ENCODE measurements at regions not wholly inside any gene's neighbourhood (a gene's known extent, or its start where the extent isn't known, plus 50 kb on each side); places are given as distances from the start of the nearest gene placed in this dataset.

DNA sequence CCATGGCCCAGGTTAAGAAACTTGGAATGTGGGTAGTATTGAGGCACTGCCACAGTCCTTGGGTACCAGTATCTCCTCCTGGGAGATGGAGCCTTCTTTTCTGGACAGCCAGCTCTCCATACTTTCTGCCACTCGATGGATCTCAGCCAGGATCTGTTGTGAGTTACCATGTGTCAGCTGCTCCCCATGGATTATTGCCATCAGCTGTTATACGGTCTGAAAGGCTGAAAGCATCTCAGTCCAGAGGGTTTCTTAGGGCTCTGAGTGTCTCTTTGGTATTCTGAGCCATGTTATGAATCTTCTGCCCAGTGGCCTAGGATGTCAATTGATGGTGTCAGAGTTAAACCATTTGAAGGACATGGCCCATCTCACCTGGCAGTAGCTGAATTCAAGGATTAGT is 197.5 kb downstream of the C7orf25 start:
- no peak overlapping the region for H3K4me3 ChIP-seq (ENCODE audit: low read depth in 1 of 2, low read length in 2 of 2)
- WGBS, 2 donors = 70 to 76% methylated on average over 2 of the region's 2 CpGs

DNA sequence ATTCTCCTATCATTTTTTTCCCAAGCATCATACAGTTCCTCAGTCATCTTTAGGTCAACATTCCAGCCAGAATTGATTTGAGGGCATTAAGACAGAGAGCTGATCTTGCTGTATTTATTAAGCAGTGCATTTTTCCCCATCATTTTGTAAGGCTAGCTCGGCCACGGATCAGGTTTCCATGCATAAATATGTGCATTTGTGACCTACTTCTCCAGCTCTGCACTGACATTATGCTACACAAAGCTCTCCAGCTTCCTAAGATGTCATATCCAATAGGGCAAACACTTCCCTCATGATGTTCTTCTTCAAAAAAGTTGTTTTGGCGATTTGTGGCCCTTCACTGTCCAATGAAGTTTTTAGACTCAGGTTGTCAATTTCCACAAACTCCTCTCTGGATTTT is 202.6 kb downstream of the C7orf25 start:
- Histone ChIP-seq H3K36me3 (ENCODE audit: control insufficient read depth in 2 of 2, insufficient read depth in 2 of 2, low read length in 1 of 2) (no peaks in the 10 kb centered on the region), H3K27ac (ENCODE audit: low read depth in 2 of 2, low read length in 1 of 2) (no peak overlapping the region), H3K4me3 (ENCODE audit: low read depth in 1 of 2, low read length in 2 of 2) (no peak overlapping the region), H3K9me3 (ENCODE audit: control insufficient read depth in 2 of 2, insufficient read depth in 1 of 2, low read depth in 1 of 2, low read length in 1 of 2) (no peaks in the 10 kb centered on the region), H3K4me1 (ENCODE audit: control insufficient read depth in 2 of 2, insufficient read depth in 2 of 2, low read length in 1 of 2) (no peaks in the 10 kb centered on the region), H3K27me3 (ENCODE audit: control insufficient read depth in 1 of 2, insufficient read depth in 2 of 2, low read length in 2 of 2) (no peaks in the 10 kb centered on the region)
- 76 to 77% methylated on average over 3 of the region's 3 CpGs for WGBS, 2 donors

More for the DNA sequence above, 197.5 kb downstream of the C7orf25 start:
- H3K4me1 ChIP-seq (ENCODE audit: control insufficient read depth in 2 of 2, insufficient read depth in 2 of 2, low read length in 1 of 2) = no peaks in the 10 kb centered on the region
- H3K27ac ChIP-seq (ENCODE audit: low read depth in 2 of 2, low read length in 1 of 2) = no peak overlapping the region
- no peaks in the 10 kb centered on the region for H3K36me3 ChIP-seq (ENCODE audit: control insufficient read depth in 2 of 2, insufficient read depth in 2 of 2, low read length in 1 of 2)
- no peaks in the 10 kb centered on the region for H3K9me3 ChIP-seq (ENCODE audit: control insufficient read depth in 2 of 2, insufficient read depth in 1 of 2, low read depth in 1 of 2, low read length in 1 of 2)
- H3K27me3 ChIP-seq (ENCODE audit: control insufficient read depth in 1 of 2, insufficient read depth in 2 of 2, low read length in 2 of 2) = no peaks in the 10 kb centered on the region

DNA sequence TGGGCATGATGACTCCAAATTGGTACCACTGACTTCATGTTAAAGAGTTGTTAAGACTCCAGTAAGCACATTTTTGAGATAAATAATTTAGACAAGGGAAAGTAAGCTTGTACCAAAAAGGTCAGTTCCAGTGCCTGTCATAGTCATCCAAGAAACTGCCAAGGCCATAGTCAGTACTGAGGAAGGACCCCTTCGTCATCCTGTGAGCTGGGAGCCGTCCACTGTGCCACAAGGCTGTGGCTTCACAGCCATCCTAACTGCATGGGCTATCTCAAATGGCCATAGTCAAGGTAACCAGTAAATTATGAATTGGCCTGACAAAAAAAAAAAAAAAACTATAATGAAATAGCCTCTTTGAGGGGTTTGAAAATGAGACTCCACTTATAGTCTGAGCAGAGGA is 207.2 kb downstream of the C7orf25 start:
- WGBS, 2 donors = 72 to 78% methylated on average over 2 of the region's 2 CpGs
- Histone ChIP-seq H3K27me3 (ENCODE audit: control insufficient read depth in 1 of 2, insufficient read depth in 2 of 2, low read length in 2 of 2) (no peaks in the 10 kb centered on the region), H3K4me3 (ENCODE audit: low read depth in 1 of 2, low read length in 2 of 2) (no peak overlapping the region), H3K27ac (ENCODE audit: low read depth in 2 of 2, low read length in 1 of 2) (no peak overlapping the region), H3K36me3 (ENCODE audit: control insufficient read depth in 2 of 2, insufficient read depth in 2 of 2, low read length in 1 of 2) (no peaks in the 10 kb centered on the region), H3K9me3 (ENCODE audit: control insufficient read depth in 2 of 2, insufficient read depth in 1 of 2, low read depth in 1 of 2, low read length in 1 of 2) (no peaks in the 10 kb centered on the region), H3K4me1 (ENCODE audit: control insufficient read depth in 2 of 2, insufficient read depth in 2 of 2, low read length in 1 of 2) (no peaks in the 10 kb centered on the region)

DNA sequence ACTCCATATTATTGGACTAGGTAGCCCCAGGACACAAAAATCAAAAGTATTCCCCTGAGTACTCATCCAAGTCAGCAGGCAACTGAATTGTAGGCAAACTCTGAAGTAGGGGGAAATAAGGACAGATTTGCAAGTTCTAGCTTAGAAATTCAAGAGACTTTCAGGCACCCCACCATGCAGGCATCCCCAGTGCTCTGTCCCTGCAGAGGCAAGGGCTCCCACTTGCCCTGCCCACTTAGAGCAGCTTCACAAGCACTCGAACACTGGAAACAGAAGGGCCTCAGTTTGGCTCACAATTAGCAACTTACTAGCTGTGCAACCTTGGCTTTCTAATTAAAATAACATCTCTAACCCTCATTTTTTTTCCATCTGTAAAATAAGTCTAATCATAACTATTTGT is 209.2 kb downstream of the C7orf25 start:
- no peaks in the 10 kb centered on the region for H3K4me1 ChIP-seq (ENCODE audit: control insufficient read depth in 2 of 2, insufficient read depth in 2 of 2, low read length in 1 of 2)
- no peak overlapping the region for H3K27ac ChIP-seq (ENCODE audit: low read depth in 2 of 2, low read length in 1 of 2)
- WGBS, 2 donors = 65 to 72% methylated on average over 1 of the region's 1 CpG
- no peak overlapping the region for H3K4me3 ChIP-seq (ENCODE audit: low read depth in 1 of 2, low read length in 2 of 2)
- H3K27me3 ChIP-seq (ENCODE audit: control insufficient read depth in 1 of 2, insufficient read depth in 2 of 2, low read length in 2 of 2) = no peaks in the 10 kb centered on the region
- H3K9me3 ChIP-seq (ENCODE audit: control insufficient read depth in 2 of 2, insufficient read depth in 1 of 2, low read depth in 1 of 2, low read length in 1 of 2) = no peaks in the 10 kb centered on the region
- H3K36me3 ChIP-seq (ENCODE audit: control insufficient read depth in 2 of 2, insufficient read depth in 2 of 2, low read length in 1 of 2) = no peaks in the 10 kb centered on the region

DNA sequence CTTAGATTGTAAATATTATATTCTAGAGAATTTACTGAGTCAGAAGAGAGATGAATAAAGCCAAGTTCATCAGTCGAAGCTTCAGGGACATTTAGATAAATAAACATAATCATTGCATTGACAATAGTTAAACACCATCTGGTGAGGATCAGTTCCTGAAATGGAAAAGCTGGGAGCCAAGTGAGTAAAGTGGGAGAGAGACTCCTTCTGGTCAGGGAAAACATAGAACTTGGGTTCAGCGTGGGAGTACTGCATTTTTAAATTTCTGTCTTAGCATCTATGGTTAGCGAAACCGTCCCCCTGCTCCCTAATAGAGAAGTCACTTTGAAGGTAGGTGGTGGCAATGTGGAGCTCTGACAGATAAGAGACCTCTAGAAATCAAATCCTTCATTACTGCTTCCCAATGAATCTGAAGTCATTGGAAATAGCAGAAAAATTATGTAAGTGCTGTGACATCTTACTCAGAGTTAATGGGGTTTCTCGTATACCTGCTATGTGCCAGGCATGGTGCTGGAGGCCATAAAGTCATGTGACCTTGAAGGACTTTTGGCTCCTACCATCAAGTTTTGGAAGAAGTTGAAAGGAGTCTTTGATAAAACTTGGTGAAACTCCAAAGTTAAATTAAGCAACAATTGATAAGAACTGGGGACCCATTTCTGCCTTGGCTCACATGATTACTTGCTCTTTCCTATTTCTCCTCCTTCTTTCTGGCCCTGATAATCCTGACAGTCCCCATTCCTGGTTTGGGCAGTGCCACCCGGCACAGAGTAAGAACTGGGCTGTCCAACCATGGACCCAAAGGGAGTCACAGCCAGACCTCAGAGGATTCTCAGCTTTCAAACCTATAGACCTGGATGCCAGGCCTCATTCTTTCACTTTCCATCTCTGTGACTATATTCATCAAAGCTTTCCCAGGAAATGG is 211.2 kb downstream of the C7orf25 start:
- H3K27ac ChIP-seq (ENCODE audit: low read depth in 2 of 2, low read length in 1 of 2) = no peak overlapping the region
- no peaks in the 10 kb centered on the region for H3K4me1 ChIP-seq (ENCODE audit: control insufficient read depth in 2 of 2, insufficient read depth in 2 of 2, low read length in 1 of 2)
- no peaks in the 10 kb centered on the region for H3K27me3 ChIP-seq (ENCODE audit: control insufficient read depth in 1 of 2, insufficient read depth in 2 of 2, low read length in 2 of 2)
- no peaks in the 10 kb centered on the region for H3K9me3 ChIP-seq (ENCODE audit: control insufficient read depth in 2 of 2, insufficient read depth in 1 of 2, low read depth in 1 of 2, low read length in 1 of 2)
- WGBS, 2 donors = 56% methylated on average over 6 of the region's 6 CpGs
- H3K4me3 ChIP-seq (ENCODE audit: low read depth in 1 of 2, low read length in 2 of 2) = no peak overlapping the region
- H3K36me3 ChIP-seq (ENCODE audit: control insufficient read depth in 2 of 2, insufficient read depth in 2 of 2, low read length in 1 of 2) = no peaks in the 10 kb centered on the region

DNA sequence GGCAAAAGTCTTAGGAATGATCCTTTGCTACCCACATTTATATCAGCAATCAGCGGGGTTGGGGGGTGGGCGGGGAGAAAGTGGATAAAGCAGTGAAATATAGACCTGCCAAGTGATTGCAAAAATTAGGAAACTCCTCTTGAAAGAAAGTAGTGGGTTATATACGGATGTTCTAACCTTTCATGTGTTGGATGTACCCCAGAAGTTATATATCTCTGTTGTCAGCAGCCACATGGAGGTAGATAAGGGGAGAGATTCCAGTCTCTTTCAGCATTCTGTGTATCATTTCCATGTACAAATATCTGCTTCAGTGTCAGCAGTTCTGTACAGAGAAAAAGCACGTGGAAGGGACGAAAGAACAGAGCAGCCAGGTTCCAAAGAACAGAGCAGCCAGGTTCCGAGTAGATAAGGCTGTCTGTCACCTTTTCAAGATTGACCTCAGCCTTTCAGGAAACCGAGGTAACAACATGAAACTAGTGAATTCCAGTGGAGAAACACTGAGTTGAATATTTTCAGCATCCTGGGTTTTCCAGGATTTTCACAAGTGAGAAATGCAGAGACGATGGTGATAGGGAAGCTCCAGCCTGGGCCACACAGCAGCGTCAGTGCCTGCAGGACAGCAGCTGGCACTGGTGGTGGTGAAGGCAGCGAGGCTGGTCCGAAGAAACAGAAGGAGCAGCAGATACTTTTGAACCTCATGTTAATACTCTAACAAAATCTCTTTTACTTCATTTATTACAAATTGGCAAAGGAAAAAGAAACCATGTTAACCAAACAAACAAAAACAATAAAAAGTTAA is 212.3 kb downstream of the C7orf25 start:
- Histone ChIP-seq H3K9me3 (ENCODE audit: control insufficient read depth in 2 of 2, insufficient read depth in 1 of 2, low read depth in 1 of 2, low read length in 1 of 2) (no peaks in the 10 kb centered on the region), H3K4me3 (ENCODE audit: low read depth in 1 of 2, low read length in 2 of 2) (no peak overlapping the region), H3K27ac (ENCODE audit: low read depth in 2 of 2, low read length in 1 of 2) (no peak overlapping the region), H3K4me1 (ENCODE audit: control insufficient read depth in 2 of 2, insufficient read depth in 2 of 2, low read length in 1 of 2) (no peaks in the 10 kb centered on the region), H3K27me3 (ENCODE audit: control insufficient read depth in 1 of 2, insufficient read depth in 2 of 2, low read length in 2 of 2) (no peaks in the 10 kb centered on the region), H3K36me3 (ENCODE audit: control insufficient read depth in 2 of 2, insufficient read depth in 2 of 2, low read length in 1 of 2) (no peaks in the 10 kb centered on the region)
- WGBS, 2 donors = 54 to 66% methylated on average over 11 of the region's 11 CpGs

DNA sequence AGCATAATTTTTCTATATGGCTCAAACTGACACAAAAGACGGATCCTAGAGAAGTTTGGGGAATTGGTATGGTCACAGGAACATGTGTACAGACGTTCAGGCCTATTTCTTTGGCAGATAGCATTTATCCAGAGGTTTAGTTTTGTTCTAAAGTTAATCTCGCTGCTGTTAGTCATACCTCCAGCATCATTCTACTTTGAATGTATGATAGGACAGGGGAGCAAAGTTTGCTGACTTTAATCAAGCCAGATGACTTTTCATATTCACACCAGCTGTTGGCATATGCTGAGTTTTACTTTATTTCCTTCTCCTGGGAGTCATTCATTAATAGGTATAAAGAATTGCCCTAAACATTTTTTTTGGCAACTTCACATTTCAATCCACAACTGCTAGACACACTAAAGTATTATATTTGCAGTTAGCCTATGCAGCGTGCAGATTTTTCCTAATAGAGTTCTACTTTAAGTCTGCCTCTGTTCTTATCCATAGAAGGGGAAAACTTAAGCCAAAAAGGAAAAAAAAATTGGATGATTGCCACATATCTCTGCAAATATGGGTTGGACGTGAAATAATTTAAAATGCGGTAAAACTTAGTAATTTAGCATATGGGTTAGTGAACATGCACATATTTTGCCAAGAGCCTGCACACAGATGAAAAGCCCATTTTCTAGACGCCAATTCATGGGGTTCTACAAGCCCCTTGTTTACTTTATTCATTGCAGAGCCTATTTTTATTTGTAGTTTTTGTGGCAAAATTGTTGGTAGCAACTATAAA is 213.1 kb downstream of the C7orf25 start:
- H3K4me3 ChIP-seq (ENCODE audit: low read depth in 1 of 2, low read length in 2 of 2) = no peak overlapping the region
- 55 to 68% methylated on average over 7 of the region's 7 CpGs for WGBS, 2 donors
- peaks cover 0 to under 1% of the 10 kb centered on the region in 2 donors for H3K4me1 ChIP-seq (ENCODE audit: control insufficient read depth in 2 of 2, insufficient read depth in 2 of 2, low read length in 1 of 2)
- H3K27ac ChIP-seq (ENCODE audit: low read depth in 2 of 2, low read length in 1 of 2) = no peak overlapping the region
- no peaks in the 10 kb centered on the region for H3K27me3 ChIP-seq (ENCODE audit: control insufficient read depth in 1 of 2, insufficient read depth in 2 of 2, low read length in 2 of 2)
- no peaks in the 10 kb centered on the region for H3K36me3 ChIP-seq (ENCODE audit: control insufficient read depth in 2 of 2, insufficient read depth in 2 of 2, low read length in 1 of 2)
- H3K9me3 ChIP-seq (ENCODE audit: control insufficient read depth in 2 of 2, insufficient read depth in 1 of 2, low read depth in 1 of 2, low read length in 1 of 2) = no peaks in the 10 kb centered on the region

DNA sequence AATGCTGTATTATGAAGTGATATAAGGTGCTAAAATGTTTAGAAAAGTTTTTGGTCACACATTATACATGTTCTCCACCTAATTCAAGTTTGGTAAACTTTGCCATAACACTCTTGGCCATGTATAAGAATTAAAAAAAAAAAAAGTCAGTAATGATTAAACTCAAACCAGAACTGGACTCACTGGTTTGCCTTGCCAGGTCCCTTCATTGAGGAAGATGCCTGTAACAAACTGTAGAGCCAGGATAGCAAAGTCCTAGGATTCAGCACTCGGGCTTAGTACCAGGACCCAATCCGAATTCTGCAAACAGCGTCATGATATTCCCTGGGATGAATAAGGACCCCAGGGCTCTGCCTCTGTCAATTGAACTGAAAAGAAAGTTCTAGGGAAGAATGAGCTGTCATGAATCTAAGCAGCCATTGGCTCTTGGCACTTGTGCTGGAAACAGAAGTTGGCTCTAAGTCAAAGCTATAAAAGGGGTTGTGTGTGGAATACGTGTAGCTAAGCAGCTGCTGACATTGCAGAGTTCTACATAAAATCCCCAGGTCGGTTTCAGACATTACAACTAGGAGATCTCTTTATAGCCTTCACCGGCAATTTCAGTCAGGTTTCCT is 216.9 kb downstream of the C7orf25 start:
- Histone ChIP-seq H3K27me3 (ENCODE audit: control insufficient read depth in 1 of 2, insufficient read depth in 2 of 2, low read length in 2 of 2) (no peaks in the 10 kb centered on the region), H3K9me3 (ENCODE audit: control insufficient read depth in 2 of 2, insufficient read depth in 1 of 2, low read depth in 1 of 2, low read length in 1 of 2) (no peaks in the 10 kb centered on the region), H3K4me3 (ENCODE audit: low read depth in 1 of 2, low read length in 2 of 2) (no peak overlapping the region), H3K4me1 (ENCODE audit: control insufficient read depth in 2 of 2, insufficient read depth in 2 of 2, low read length in 1 of 2) (peaks cover 0 to 2% of the 10 kb centered on the region in 2 donors), H3K36me3 (ENCODE audit: control insufficient read depth in 2 of 2, insufficient read depth in 2 of 2, low read length in 1 of 2) (no peaks in the 10 kb centered on the region), H3K27ac (ENCODE audit: low read depth in 2 of 2, low read length in 1 of 2) (no peak overlapping the region)
- 32% methylated on average over 6 of the region's 6 CpGs for WGBS, 2 donors

DNA sequence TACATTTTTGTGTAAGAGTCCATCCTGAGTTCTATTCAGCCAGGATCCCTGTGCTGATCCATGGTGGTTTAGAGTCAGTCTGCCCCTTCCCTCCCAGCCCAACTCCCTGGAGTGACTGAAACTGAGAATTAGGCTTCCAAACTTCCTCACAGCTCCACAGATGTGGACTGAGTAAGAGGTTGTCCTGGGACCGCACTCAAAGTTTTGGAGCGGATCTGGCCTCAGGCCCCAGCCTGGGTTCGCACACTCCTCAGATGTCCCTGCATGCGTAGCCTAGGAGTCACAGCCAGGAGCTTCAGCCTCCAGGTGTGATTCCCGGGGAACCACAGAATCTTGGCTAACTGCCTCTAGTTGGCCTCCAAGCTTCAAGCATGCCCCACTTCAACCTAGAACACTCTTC is 218.1 kb downstream of the C7orf25 start:
- Histone ChIP-seq H3K27me3 (ENCODE audit: control insufficient read depth in 1 of 2, insufficient read depth in 2 of 2, low read length in 2 of 2) (no peaks in the 10 kb centered on the region), H3K36me3 (ENCODE audit: control insufficient read depth in 2 of 2, insufficient read depth in 2 of 2, low read length in 1 of 2) (no peaks in the 10 kb centered on the region), H3K9me3 (ENCODE audit: control insufficient read depth in 2 of 2, insufficient read depth in 1 of 2, low read depth in 1 of 2, low read length in 1 of 2) (no peaks in the 10 kb centered on the region), H3K27ac (ENCODE audit: low read depth in 2 of 2, low read length in 1 of 2) (no peak overlapping the region), H3K4me1 (ENCODE audit: control insufficient read depth in 2 of 2, insufficient read depth in 2 of 2, low read length in 1 of 2) (peaks cover 0 to 2% of the 10 kb centered on the region in 2 donors), H3K4me3 (ENCODE audit: low read depth in 1 of 2, low read length in 2 of 2) (no peak overlapping the region)
- WGBS, 2 donors = 67 to 73% methylated on average over 5 of the region's 5 CpGs

Data from esophagus (tissue), 2 donors.